ENCODE measurements at regions not wholly inside any gene's neighbourhood (a gene's known extent, or its start where the extent isn't known, plus 50 kb on each side); places are given as distances from the start of the nearest gene placed in this dataset.

- no peak for TF ChIP-seq CTCF (IDR thresholded peaks at IDR 0.05; ENCODE audit: low read depth, low read length, missing control alignments)
- no peak overlapping the region for H3K4me3 ChIP-seq (ENCODE audit: low read depth, low read length)
- DNase-seq (ENCODE audit: low read depth), result no peak
These were observed 82.1 kb upstream of the ARHGAP29 start for GRCh38 chr1:94319319-94320102.

DNA sequence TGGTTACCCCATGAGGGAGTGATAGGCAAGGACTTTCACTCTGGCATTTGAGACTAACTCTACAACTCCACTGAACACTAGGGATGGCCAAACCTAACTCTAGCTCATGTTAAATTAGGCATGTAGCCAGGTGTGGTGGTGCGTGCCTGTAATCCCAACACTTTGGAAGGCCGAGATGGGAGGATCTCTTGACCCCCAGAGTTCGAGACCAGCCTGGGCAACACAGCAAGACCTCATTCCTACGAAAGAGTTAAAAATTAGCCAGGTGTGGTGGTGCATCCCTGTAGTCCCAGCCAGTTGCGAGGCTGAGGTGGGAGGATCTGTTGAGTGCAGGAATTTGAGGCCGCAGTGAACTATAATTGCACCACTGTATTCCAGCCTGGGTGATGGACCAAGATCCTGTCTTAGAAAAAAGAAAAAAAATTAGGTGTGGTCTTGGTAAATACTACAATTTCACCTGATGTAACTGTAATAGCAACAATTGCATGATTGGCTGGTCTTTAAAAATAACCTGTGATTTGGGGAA lies 81.2 kb upstream of the ARHGAP29 start:
- no peak for DNase-seq (ENCODE audit: low read depth)
- H3K4me3 ChIP-seq (ENCODE audit: low read depth, low read length), result no peak overlapping the region
- TF ChIP-seq CTCF (IDR thresholded peaks at IDR 0.05; ENCODE audit: low read depth, low read length, missing control alignments), result no peak

- no peak for TF ChIP-seq CTCF (IDR thresholded peaks at IDR 0.05; ENCODE audit: low read depth, low read length, missing control alignments)
- H3K4me3 ChIP-seq (ENCODE audit: low read depth, low read length), result no peak overlapping the region
- no peak for DNase-seq (ENCODE audit: low read depth)
These were observed 80.4 kb upstream of the ARHGAP29 start for GRCh38 chr1:94317790-94318188.

GRCh38 chr1:94316836-94317789 lies 79.7 kb upstream of the ARHGAP29 start:
- TF ChIP-seq CTCF (IDR thresholded peaks at IDR 0.05; ENCODE audit: low read depth, low read length, missing control alignments), result no peak
- H3K4me3 ChIP-seq (ENCODE audit: low read depth, low read length), result no peak overlapping the region
- no peak for DNase-seq (ENCODE audit: low read depth)

DNA sequence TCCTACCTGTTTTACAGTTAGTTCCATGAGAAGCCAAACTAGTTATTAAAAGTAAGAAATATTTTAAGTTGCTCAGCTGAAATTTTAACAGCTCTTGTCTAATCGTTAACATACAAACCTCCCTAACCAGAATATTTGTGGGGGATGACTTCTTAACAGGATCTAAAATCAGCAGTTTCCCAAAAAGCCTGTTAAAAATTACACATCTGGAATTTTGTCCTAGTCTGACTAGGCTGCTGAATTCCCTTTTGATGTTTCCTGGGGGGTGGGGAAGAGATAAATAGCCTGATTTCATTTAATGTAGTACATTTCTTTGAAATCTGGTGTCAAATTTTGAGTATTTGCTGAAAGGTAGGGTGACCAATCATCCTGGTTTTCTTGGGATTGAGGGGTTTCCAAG lies 78.8 kb upstream of the ARHGAP29 start:
- no peak overlapping the region for H3K4me3 ChIP-seq (ENCODE audit: low read depth, low read length)
- TF ChIP-seq CTCF (IDR thresholded peaks at IDR 0.05; ENCODE audit: low read depth, low read length, missing control alignments), result no peak
- no peak for DNase-seq (ENCODE audit: low read depth)

DNA sequence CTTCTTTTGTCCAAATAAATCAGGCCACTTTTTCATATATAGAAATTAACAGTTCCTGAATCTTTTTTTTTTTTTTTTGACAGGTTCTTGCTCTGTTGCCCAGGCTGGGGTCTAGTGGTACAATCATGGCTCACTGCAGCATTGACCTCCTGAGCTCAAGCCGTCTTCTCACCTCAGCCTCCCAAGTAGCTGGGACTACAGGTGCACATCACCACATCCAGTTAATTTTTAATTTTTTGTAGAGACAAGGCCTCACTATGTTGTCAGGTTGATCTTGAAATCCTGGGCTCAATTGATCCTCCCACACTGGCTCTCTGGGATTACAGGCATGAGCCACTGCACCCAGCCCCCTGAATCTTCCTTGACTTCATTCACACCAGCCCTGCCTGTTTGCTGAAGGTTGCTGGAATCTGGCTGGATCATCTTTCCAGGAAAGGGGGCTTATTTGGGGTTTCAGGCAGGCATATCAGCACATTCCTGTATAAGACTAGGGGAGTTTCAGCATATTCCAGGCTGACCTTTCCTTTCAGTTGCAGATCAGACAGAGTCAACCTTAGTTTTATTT lies 78.2 kb upstream of the ARHGAP29 start:
- no peak for DNase-seq (ENCODE audit: low read depth)
- H3K4me3 ChIP-seq (ENCODE audit: low read depth, low read length), result no peak overlapping the region
- no peak for TF ChIP-seq CTCF (IDR thresholded peaks at IDR 0.05; ENCODE audit: low read depth, low read length, missing control alignments)

All from GM12864 (cell line).